ENCODE measurements at regions not wholly inside any gene's neighbourhood (a gene's known extent, or its start where the extent isn't known, plus 50 kb on each side); places are given as distances from the start of the nearest gene placed in this dataset.
"Not testable (repeated sequence)": the region's sequence is repeated elsewhere in the genome, so short reads cannot be mapped to it uniquely, and the experiment has no call there.

- no peaks in the 10 kb centered on the region for H3K9me2 ChIP-seq (replicated peaks; ENCODE audit: insufficient read depth, low read length)
- no peaks in the 10 kb centered on the region for H3K36me3 ChIP-seq (ENCODE audit: insufficient read depth, low read length)
- no peaks in the 10 kb centered on the region for H4K20me1 ChIP-seq (ENCODE audit: insufficient read depth, low read depth, low read length)
- H3K4me1 ChIP-seq (ENCODE audit: low read length), result no peaks in the 10 kb centered on the region
- H3K4me3 ChIP-seq (ENCODE audit: low read length), result no peak overlapping the region
- no peaks in the 10 kb centered on the region for H3K79me2 ChIP-seq (ENCODE audit: low read length)
- H3K4me2 ChIP-seq (ENCODE audit: low read depth, low read length, poor library complexity, severe bottlenecking), result no peak overlapping the region
- no peaks in the 10 kb centered on the region for H3K9me3 ChIP-seq (ENCODE audit: low read length)
- no peak overlapping the region for H3K9ac ChIP-seq (ENCODE audit: low read length)
- 0 out of 2 replicates have a peak, but pooled peaks cover 2% of the 10 kb centered on the region for H3K27me3 ChIP-seq (ENCODE audit: low read length)
- DNase-seq, result no peak
- H2AFZ ChIP-seq (ENCODE audit: low read length), result no peak overlapping the region
- H3K27ac ChIP-seq (ENCODE audit: low read length), result no peak overlapping the region
Observed at GRCh38 chr6:82616386-82617028, 252.9 kb downstream of the TPBG start.

- Histone ChIP-seq H3K79me2 (ENCODE audit: low read length) (no peaks in the 10 kb centered on the region), H3K27ac (ENCODE audit: low read length) (no peak overlapping the region), H3K9me3 (ENCODE audit: low read length) (peaks cover 3% of the 10 kb centered on the region; the same call in 1 of the 2 replicates)
Observed at GRCh38 chr6:82617648-82618047, 254.0 kb downstream of the TPBG start.

GRCh38 chr6:82619573-82619972 lies 256.0 kb downstream of the TPBG start:
- Histone ChIP-seq H3K36me3 (ENCODE audit: insufficient read depth, low read length) (no peaks in the 10 kb centered on the region), H3K79me2 (ENCODE audit: low read length) (no peaks in the 10 kb centered on the region), H3K9me2 (replicated peaks; ENCODE audit: insufficient read depth, low read length) (no peaks in the 10 kb centered on the region), H3K27me3 (ENCODE audit: low read length) (0 out of 2 replicates have a peak, but pooled peaks cover 2% of the 10 kb centered on the region), H3K4me2 (ENCODE audit: low read depth, low read length, poor library complexity, severe bottlenecking) (no peak overlapping the region), H3K27ac (ENCODE audit: low read length) (no peak overlapping the region), H3K9me3 (ENCODE audit: low read length) (peaks cover 3% of the 10 kb centered on the region; the same call in 1 of the 2 replicates), H2AFZ (ENCODE audit: low read length) (no peak overlapping the region), H3K4me3 (ENCODE audit: low read length) (no peak overlapping the region), H4K20me1 (ENCODE audit: insufficient read depth, low read depth, low read length) (no peaks in the 10 kb centered on the region), H3K9ac (ENCODE audit: low read length) (no peak overlapping the region), H3K4me1 (ENCODE audit: low read length) (no peaks in the 10 kb centered on the region)
- DNase-seq, result no peak

More at GRCh38 chr6:82617648-82618047, 254.0 kb downstream of the TPBG start:
- Histone ChIP-seq H4K20me1 (ENCODE audit: insufficient read depth, low read depth, low read length) (no peaks in the 10 kb centered on the region), H3K36me3 (ENCODE audit: insufficient read depth, low read length) (no peaks in the 10 kb centered on the region), H2AFZ (ENCODE audit: low read length) (no peak overlapping the region), H3K4me2 (ENCODE audit: low read depth, low read length, poor library complexity, severe bottlenecking) (no peak overlapping the region), H3K27me3 (ENCODE audit: low read length) (0 out of 2 replicates have a peak, but pooled peaks cover 2% of the 10 kb centered on the region), H3K4me1 (ENCODE audit: low read length) (no peaks in the 10 kb centered on the region), H3K4me3 (ENCODE audit: low read length) (no peak overlapping the region), H3K9me2 (replicated peaks; ENCODE audit: insufficient read depth, low read length) (no peaks in the 10 kb centered on the region), H3K9ac (ENCODE audit: low read length) (no peak overlapping the region)
- DNase-seq, result no peak

- H3K27me3 ChIP-seq (ENCODE audit: low read length), result 0 out of 2 replicates have a peak, but pooled peaks cover 2% of the 10 kb centered on the region
- H3K27ac ChIP-seq (ENCODE audit: low read length), result no peak overlapping the region
- H3K9ac ChIP-seq (ENCODE audit: low read length), result no peak overlapping the region
- no peaks in the 10 kb centered on the region for H3K9me2 ChIP-seq (replicated peaks; ENCODE audit: insufficient read depth, low read length)
- no peaks in the 10 kb centered on the region for H4K20me1 ChIP-seq (ENCODE audit: insufficient read depth, low read depth, low read length)
- peaks cover 3% of the 10 kb centered on the region; the same call in 1 of the 2 replicates for H3K9me3 ChIP-seq (ENCODE audit: low read length)
- no peak overlapping the region for H3K4me3 ChIP-seq (ENCODE audit: low read length)
- no peak overlapping the region for H3K4me2 ChIP-seq (ENCODE audit: low read depth, low read length, poor library complexity, severe bottlenecking)
- DNase-seq, result no peak
- no peaks in the 10 kb centered on the region for H3K4me1 ChIP-seq (ENCODE audit: low read length)
- H2AFZ ChIP-seq (ENCODE audit: low read length), result no peak overlapping the region
- H3K36me3 ChIP-seq (ENCODE audit: insufficient read depth, low read length), result no peaks in the 10 kb centered on the region
- H3K79me2 ChIP-seq (ENCODE audit: low read length), result no peaks in the 10 kb centered on the region
Observed at GRCh38 chr6:82622461-82622860, 258.8 kb downstream of the TPBG start.

- H3K4me1 ChIP-seq (ENCODE audit: low read length), result no peaks in the 10 kb centered on the region
- H3K27me3 ChIP-seq (ENCODE audit: low read length), result no peaks in the 10 kb centered on the region
- H3K9me2 ChIP-seq (replicated peaks; ENCODE audit: insufficient read depth, low read length), result no peaks in the 10 kb centered on the region
- H4K20me1 ChIP-seq (ENCODE audit: insufficient read depth, low read depth, low read length), result no peaks in the 10 kb centered on the region
- H3K9ac ChIP-seq (ENCODE audit: low read length), result no peak overlapping the region
- H3K4me3 ChIP-seq (ENCODE audit: low read length), result no peak overlapping the region
- no peak overlapping the region for H3K27ac ChIP-seq (ENCODE audit: low read length)
- no peaks in the 10 kb centered on the region for H3K79me2 ChIP-seq (ENCODE audit: low read length)
- no peak for DNase-seq
- H3K36me3 ChIP-seq (ENCODE audit: insufficient read depth, low read length), result no peaks in the 10 kb centered on the region
- no peak overlapping the region for H2AFZ ChIP-seq (ENCODE audit: low read length)
- H3K9me3 ChIP-seq (ENCODE audit: low read length), result peaks cover 3% of the 10 kb centered on the region; the same call in 1 of the 2 replicates
- no peak overlapping the region for H3K4me2 ChIP-seq (ENCODE audit: low read depth, low read length, poor library complexity, severe bottlenecking)
Observed at GRCh38 chr6:82624251-82624650, 260.6 kb downstream of the TPBG start.

- H3K27me3 ChIP-seq (ENCODE audit: low read length), result not testable (repeated sequence)
Observed at GRCh38 chr6:82626946-82627345, 263.3 kb downstream of the TPBG start.

GRCh38 chr6:82629921-82630320 lies 266.3 kb downstream of the TPBG start:
- Histone ChIP-seq H3K4me3 (ENCODE audit: low read length) (no peak overlapping the region), H3K9ac (ENCODE audit: low read length) (no peak overlapping the region), H3K9me2 (replicated peaks; ENCODE audit: insufficient read depth, low read length) (no peaks in the 10 kb centered on the region), H2AFZ (ENCODE audit: low read length) (no peak overlapping the region), H3K36me3 (ENCODE audit: insufficient read depth, low read length) (no peaks in the 10 kb centered on the region), H3K27me3 (ENCODE audit: low read length) (no peaks in the 10 kb centered on the region), H3K27ac (ENCODE audit: low read length) (no peak overlapping the region), H3K4me1 (ENCODE audit: low read length) (no peaks in the 10 kb centered on the region), H3K9me3 (ENCODE audit: low read length) (no peaks in the 10 kb centered on the region), H4K20me1 (ENCODE audit: insufficient read depth, low read depth, low read length) (no peaks in the 10 kb centered on the region), H3K4me2 (ENCODE audit: low read depth, low read length, poor library complexity, severe bottlenecking) (no peak overlapping the region), H3K79me2 (ENCODE audit: low read length) (no peaks in the 10 kb centered on the region)
- no peak for DNase-seq

More at GRCh38 chr6:82626946-82627345, 263.3 kb downstream of the TPBG start:
- not testable (repeated sequence) for H3K36me3 ChIP-seq (ENCODE audit: insufficient read depth, low read length); H3K9me3 ChIP-seq (ENCODE audit: low read length); H2AFZ ChIP-seq (ENCODE audit: low read length); H3K9me2 ChIP-seq (replicated peaks; ENCODE audit: insufficient read depth, low read length); H3K4me3 ChIP-seq (ENCODE audit: low read length); H3K4me2 ChIP-seq (ENCODE audit: low read depth, low read length, poor library complexity, severe bottlenecking); H3K79me2 ChIP-seq (ENCODE audit: low read length); H4K20me1 ChIP-seq (ENCODE audit: insufficient read depth, low read depth, low read length); H3K27ac ChIP-seq (ENCODE audit: low read length); DNase-seq; H3K9ac ChIP-seq (ENCODE audit: low read length); H3K4me1 ChIP-seq (ENCODE audit: low read length)

GRCh38 chr6:82641677-82642076 lies 278.1 kb downstream of the TPBG start:
- H3K79me2 ChIP-seq (ENCODE audit: low read length), result no peaks in the 10 kb centered on the region
- no peak overlapping the region for H3K27ac ChIP-seq (ENCODE audit: low read length)
- H3K36me3 ChIP-seq (ENCODE audit: insufficient read depth, low read length), result no peaks in the 10 kb centered on the region
- H3K9me3 ChIP-seq (ENCODE audit: low read length), result no peaks in the 10 kb centered on the region
- no peaks in the 10 kb centered on the region for H3K9me2 ChIP-seq (replicated peaks; ENCODE audit: insufficient read depth, low read length)
- no peak overlapping the region for H3K9ac ChIP-seq (ENCODE audit: low read length)
- H3K4me3 ChIP-seq (ENCODE audit: low read length), result no peak overlapping the region
- no peak for DNase-seq
- no peaks in the 10 kb centered on the region for H4K20me1 ChIP-seq (ENCODE audit: insufficient read depth, low read depth, low read length)
- H2AFZ ChIP-seq (ENCODE audit: low read length), result no peak overlapping the region
- no peaks in the 10 kb centered on the region for H3K27me3 ChIP-seq (ENCODE audit: low read length)
- H3K4me1 ChIP-seq (ENCODE audit: low read length), result no peaks in the 10 kb centered on the region
- H3K4me2 ChIP-seq (ENCODE audit: low read depth, low read length, poor library complexity, severe bottlenecking), result no peak overlapping the region

Measured in Karpas-422 (cell line).